ENCODE measurements at regions not wholly inside any gene's neighbourhood (a gene's known extent, or its start where the extent isn't known, plus 50 kb on each side); places are given as distances from the start of the nearest gene placed in this dataset.

- TF ChIP-seq POLR2AphosphoS5 (IDR thresholded peaks at IDR 0.05) (no peak), CTCF (IDR thresholded peaks at IDR 0.05) (no peak), POLR2A (IDR thresholded peaks at IDR 0.05) (no peak)
These were observed 97.1 kb downstream of the TXNL1 start for GRCh38 chr18:56541340-56541739.

Data from prostate gland (tissue), 2 donors.